RWPE1 (cell line): ENCODE measurements at regions not wholly inside any gene's neighbourhood (a gene's known extent, or its start where the extent isn't known, plus 50 kb on each side); places are given as distances from the start of the nearest gene placed in this dataset.

Experiments used
- CTCF ChIA-PET: fragments of 350-600 bp; sonication (Branson Sonifier 250); formaldehyde crosslinking; extraction: SDS; loops from one replicate; lab custom pipeline; 2021; lab: Yijun Ruan, JAX
- POLR2A ChIA-PET: fragments of 400-600 bp; formaldehyde crosslinking; extraction: SDS; loops from one replicate; lab custom pipeline; 2020; ENCODE audit warnings: antibody characterized with exemption; ENCODE audit not compliant: low non-redundant PET; lab: Yijun Ruan, JAX
- DNase-seq: peaks from one replicate; pipeline ENCODE4 v3.0.0; 2012; ENCODE audit warnings: low spot score
- H3K27ac ChIP-seq: fragments of 450-650 bp; 2 replicates; pipeline ENCODE4 v1.5.1; 2017
- CTCF ChIP-seq: fragments of 450-650 bp; conservative IDR thresholded peaks from 2 replicates; pipeline ENCODE4 v1.5.1; 2017; ENCODE audit warnings: low read depth, mild to moderate bottlenecking

- ChIA-PET CTCF (no interaction called here), POLR2A (no interaction called here)
- no peak for DNase-seq
- no peak for TF ChIP-seq CTCF
- H3K27ac ChIP-seq: no peak overlapping the region
These were observed 102.6 kb upstream of the NRBF2 start for GRCh38 chr10:63030536-63030935.

- no peak for DNase-seq
- no peak for TF ChIP-seq CTCF
- ChIA-PET POLR2A (no interaction called here), CTCF (interaction anchor here (0.7 kb wide), 2 partner anchors 590 to 728 kb away, joined by 3 to 6 read pairs; no protein-coding TSS in a partner anchor)
- H3K27ac ChIP-seq: no peak overlapping the region
These were observed 105.6 kb upstream of the NRBF2 start for GRCh38 chr10:63027531-63027930.

- DNase-seq: no peak
- no peak overlapping the region for H3K27ac ChIP-seq
- POLR2A ChIA-PET: no interaction called here
- CTCF ChIA-PET: interaction anchor here (0.7 kb wide), 1 partner anchor 394 kb away, joined by 9 read pairs; no protein-coding TSS in a partner anchor
- TF ChIP-seq CTCF: no peak
These were observed 111.9 kb upstream of the NRBF2 start for GRCh38 chr10:63021225-63021624.

- no peak for DNase-seq
- CTCF ChIA-PET: interaction anchor here (0.6 to 0.7 kb wide), 3 partner anchors 15 to 504 kb away, joined by 3 read pairs; no protein-coding TSS in a partner anchor
- H3K27ac ChIP-seq: no peak overlapping the region
- TF ChIP-seq CTCF: no peak
- POLR2A ChIA-PET: no interaction called here
These were observed 119.4 kb upstream of the NRBF2 start for GRCh38 chr10:63013755-63014154.

GRCh38 chr10:63012623-63013022, 120.5 kb upstream of the NRBF2 start:
- TF ChIP-seq CTCF: no peak
- DNase-seq: no peak
- ChIA-PET CTCF (no interaction called here), POLR2A (no interaction called here)
- H3K27ac ChIP-seq: no peak overlapping the region

- H3K27ac ChIP-seq: no peak overlapping the region
- DNase-seq: no peak
- no peak for TF ChIP-seq CTCF
- CTCF ChIA-PET: interaction anchor here (0.7 kb wide), 1 partner anchor 135 kb away, joined by 3 read pairs; no protein-coding TSS in a partner anchor
- POLR2A ChIA-PET: no interaction called here
These were observed 122.9 kb upstream of the NRBF2 start for GRCh38 chr10:63010203-63010602.
